ENCODE measurements at regions not wholly inside any gene's neighbourhood (a gene's known extent, or its start where the extent isn't known, plus 50 kb on each side); places are given as distances from the start of the nearest gene placed in this dataset.

DNA sequence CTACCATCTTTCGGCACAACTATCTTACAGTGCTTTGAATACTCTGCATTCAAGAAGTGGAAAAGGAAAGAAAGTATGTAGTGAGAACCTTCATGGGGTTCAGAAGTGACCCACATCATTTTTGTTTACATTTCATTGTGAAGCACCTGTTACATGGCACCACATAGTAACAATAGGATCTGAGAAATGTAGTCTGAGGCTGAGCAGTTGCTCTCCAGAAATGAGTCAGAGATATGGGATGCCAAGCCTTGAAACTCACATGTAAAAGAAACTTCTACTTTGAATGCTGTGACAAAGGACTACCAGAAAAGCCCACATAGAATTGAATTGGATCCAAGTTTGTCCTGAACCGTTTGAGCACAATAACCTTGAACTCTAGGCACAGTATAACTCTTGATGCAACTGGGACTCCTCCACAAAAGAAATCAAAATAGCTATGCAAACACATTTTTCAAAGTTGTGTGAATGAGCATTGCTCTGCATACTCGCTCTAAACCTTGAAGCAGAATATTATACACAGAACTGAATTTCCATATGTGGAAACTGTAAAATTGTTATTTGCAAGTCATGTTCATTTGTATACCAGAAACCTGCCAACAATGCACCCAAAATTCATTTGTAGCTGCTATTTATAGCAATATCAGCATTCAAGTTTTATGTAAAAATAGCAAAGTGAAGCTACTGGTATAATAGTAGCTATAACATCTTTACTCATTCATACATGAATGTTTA lies 400.9 kb upstream of the POU3F2 start:
- intact Hi-C loops (cut with micrococcal nuclease) = no loop called here

DNA sequence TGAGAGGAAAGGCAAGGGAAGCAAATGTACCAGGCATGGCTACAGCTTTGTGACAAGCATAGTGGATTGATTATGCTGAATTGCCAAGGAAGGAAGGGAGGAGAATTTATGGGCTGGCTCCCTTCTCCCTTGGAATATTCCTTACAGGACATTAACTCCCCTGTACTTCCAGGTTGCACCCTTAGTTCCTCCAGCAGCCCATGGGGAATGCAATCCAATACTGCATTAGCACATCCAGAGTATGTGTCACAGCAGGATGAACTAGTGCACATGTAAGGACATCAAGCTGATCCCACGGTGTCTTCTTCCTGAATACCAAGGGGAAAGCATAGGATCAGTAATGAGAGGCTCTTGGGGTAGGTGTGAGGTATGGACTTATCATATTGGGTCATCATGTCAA lies 390.7 kb upstream of the POU3F2 start:
- intact Hi-C loops (cut with micrococcal nuclease) = no loop called here

- intact Hi-C loops (cut with micrococcal nuclease) = no loop called here
These were observed 381.7 kb upstream of the POU3F2 start for GRCh38 chr6:98452685-98453084.

GRCh38 chr6:98454809-98455322 lies 379.5 kb upstream of the POU3F2 start:
- intact Hi-C loops (cut with micrococcal nuclease) = no loop called here

DNA sequence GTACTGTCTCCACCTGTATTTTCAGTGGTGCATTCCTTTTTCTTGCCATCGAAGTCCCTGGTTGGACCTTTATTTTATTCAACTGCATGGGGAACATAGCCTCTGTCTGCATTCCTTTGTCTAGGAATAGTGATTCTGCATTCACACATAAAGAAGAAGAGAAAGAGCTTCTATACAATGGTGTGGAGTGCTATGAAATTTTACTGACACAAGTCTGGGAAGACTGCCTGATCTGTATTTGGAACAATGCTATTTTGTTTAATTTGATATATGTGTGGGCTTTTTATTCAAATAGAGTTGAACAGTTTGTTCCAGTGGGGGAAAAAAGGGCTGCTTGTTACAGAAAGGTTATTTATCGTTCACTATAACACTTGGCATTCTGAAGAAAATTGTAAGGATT lies 375.7 kb upstream of the POU3F2 start:
- intact Hi-C loops (cut with micrococcal nuclease) = no loop called here

- intact Hi-C loops (cut with micrococcal nuclease) = no loop called here
These were observed 371.1 kb upstream of the POU3F2 start for GRCh38 chr6:98463038-98464000.

DNA sequence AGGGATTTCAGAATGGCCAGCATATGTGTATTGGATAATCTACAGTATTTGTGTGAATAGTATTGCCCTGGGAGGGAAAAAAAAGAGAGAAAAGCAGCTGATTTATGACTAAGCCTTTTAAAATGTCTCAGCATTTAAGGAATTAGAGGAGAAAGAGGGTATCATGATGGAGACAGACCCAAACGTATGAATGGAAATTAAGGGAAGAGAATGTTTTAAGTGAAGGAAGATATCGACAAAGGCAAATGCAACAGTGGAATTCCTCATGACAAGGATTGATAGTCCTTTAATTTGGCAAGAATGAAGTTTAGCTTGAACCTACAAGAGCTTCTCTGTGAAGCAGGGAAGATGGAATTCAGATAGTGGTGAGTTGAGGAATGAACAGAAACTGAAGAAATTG lies 367.3 kb upstream of the POU3F2 start:
- intact Hi-C loops (cut with micrococcal nuclease) = no loop called here

- intact Hi-C loops (cut with micrococcal nuclease) = no loop called here
These were observed 366.5 kb upstream of the POU3F2 start for GRCh38 chr6:98467902-98468301.

GRCh38 chr6:98469141-98469540 lies 365.2 kb upstream of the POU3F2 start:
- intact Hi-C loops (cut with micrococcal nuclease) = no loop called here

DNA sequence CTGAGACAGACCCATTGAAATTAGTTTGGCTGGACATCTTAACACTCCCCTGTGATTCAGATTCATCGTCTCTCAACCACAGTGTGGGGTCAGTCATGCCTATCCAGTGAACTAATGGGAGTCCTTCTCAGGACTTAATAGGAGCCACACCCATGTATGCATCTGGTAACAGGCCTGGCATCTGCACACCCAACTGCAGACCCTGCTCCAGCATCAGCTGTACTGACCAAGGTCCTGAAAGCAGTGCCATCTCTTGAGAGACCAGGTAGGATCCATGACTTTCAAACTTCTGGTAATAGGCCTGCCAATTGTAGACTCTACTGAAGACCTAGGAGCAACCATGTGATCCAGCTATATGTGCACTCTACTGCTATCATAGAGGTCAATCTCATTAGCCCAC lies 363.6 kb upstream of the POU3F2 start:
- intact Hi-C loops (cut with micrococcal nuclease) = no loop called here

DNA sequence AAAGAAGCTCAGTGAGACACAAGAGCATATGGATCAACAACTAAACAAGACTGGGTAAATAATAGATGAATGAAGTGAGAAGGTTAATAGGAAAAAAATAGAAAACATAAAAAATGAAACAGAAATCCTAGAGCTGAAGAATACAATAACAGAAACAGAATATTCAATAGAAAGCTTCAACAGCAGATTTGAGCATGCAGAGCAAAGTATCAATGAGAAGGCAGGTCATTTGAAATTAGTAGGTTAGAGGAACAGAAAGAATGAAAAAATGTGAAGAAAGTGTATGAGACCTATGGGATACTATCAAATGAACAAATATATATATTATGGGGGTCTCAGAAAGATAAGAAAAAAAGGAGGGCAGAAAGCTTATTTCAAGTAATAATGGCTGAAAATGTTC lies 362.9 kb upstream of the POU3F2 start:
- intact Hi-C loops (cut with micrococcal nuclease) = no loop called here

GRCh38 chr6:98477231-98477630 lies 357.1 kb upstream of the POU3F2 start:
- intact Hi-C loops (cut with micrococcal nuclease) = no loop called here

DNA sequence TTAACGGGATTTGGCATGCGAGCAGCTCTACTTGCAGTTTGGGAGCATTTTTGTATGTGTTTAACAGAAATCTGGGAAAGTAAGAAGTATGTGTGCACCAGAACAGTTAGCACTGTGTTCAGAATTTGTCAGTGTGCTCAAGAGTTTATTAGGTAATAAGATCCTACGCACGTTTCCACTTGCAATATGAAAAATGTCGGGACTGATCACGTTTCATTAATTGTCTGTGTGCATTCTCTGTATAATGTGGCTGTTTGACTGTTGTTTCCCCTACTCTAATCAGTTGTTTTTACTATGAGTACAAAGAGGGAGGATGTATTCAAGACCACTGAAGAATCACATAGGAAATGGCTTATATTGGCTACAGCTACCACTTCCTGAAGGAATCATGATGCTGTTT lies 349.7 kb upstream of the POU3F2 start:
- intact Hi-C loops (cut with micrococcal nuclease) = no loop called here

DNA sequence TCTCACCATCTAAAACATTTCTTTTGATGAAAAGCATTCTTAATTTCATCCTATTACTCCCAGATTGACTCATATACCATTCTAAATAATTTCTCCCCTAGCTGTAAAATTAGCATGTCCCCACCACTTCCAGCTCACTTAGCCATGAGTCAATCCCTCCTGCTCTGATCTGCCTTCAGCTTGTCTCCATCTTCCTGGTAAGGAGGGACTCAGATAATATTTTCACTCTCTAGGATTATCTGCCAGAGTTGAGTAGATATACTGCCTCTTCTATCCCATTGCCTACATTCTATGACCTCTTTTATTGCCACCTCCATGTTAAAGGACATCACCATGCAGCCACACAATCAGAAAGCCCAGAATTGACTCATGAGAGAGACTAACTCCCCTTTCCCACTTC lies 348.8 kb upstream of the POU3F2 start:
- intact Hi-C loops (cut with micrococcal nuclease) = no loop called here

- intact Hi-C loops (cut with micrococcal nuclease) = no loop called here
These were observed 348.3 kb upstream of the POU3F2 start for GRCh38 chr6:98486057-98486456.

GRCh38 chr6:98487612-98488011 lies 346.8 kb upstream of the POU3F2 start:
- intact Hi-C loops (cut with micrococcal nuclease) = no loop called here

GRCh38 chr6:98498144-98498775 lies 336.1 kb upstream of the POU3F2 start:
- intact Hi-C loops (cut with micrococcal nuclease) = no loop called here

DNA sequence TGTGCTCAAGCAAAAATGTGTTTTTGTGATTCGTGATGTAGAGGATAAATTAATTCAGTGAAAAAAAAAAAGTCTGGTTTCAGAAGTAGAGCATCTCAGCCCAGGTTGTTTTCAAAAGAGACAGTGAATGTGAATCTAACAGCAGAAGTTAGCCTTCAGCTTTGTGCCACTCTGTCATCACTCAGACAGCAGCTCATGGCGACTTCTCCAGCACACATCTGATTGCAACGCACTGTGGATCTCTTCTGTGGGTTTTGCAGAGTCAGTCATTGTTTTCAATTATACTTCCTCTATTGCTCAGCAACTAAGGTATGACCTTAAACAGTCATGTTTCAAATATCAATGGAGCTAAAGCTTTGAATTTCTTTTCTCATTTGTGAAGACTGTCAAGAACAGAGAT lies 335.5 kb upstream of the POU3F2 start:
- intact Hi-C loops (cut with micrococcal nuclease) = no loop called here

GRCh38 chr6:98514073-98514720 lies 320.2 kb upstream of the POU3F2 start:
- intact Hi-C loops (cut with micrococcal nuclease) = no loop called here

GRCh38 chr6:98514796-98515195 lies 319.6 kb upstream of the POU3F2 start:
- intact Hi-C loops (cut with micrococcal nuclease) = no loop called here

DNA sequence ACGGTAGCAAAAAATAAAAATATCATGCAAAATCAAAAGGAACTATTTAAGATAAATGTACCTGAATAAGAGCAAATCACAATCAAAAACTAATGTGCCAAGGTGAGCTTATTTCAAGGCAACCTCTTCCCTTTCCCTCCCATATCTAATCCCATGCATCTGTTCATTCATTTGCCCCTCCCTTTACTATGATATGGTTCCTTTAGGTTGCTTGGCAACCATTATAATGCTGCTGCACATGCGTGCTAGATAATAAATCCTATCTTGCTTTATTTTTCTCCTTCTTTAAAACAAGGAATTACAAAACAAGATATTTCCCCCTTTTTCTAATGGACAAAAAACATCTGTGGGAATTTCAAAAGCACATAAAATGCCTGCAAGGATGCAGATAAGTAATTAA lies 318.2 kb upstream of the POU3F2 start:
- intact Hi-C loops (cut with micrococcal nuclease) = no loop called here

Data from T-helper 2 cell treated with Interferon-gamma antibody and Interleukin-4, amounts not matched to agents 100 ng/mL and 5 ng/mL, for 36 hours (primary cell).